Fibroblast of lung (primary cell): ENCODE measurements at regions not wholly inside any gene's neighbourhood (a gene's known extent, or its start where the extent isn't known, plus 50 kb on each side); places are given as distances from the start of the nearest gene placed in this dataset.
"Not testable (repeated sequence)": the region's sequence is repeated elsewhere in the genome, so short reads cannot be mapped to it uniquely, and the experiment has no call there.

Experiments used
- CTCF ChIP-seq, 2 donors: IDR thresholded peaks in 1 of 2; conservative IDR thresholded peaks in 1 of 2; 1 replicate in 1 of 2; 2 replicates in 1 of 2; pipeline ENCODE4 v1.5.1; 2011 to 2012; ENCODE audit warnings: low read length in 2 of 2, control low read depth in 1 of 2, inconsistent platforms in 1 of 2, low read depth in 1 of 2, mild to moderate bottlenecking in 1 of 2
- EZH2 ChIP-seq: IDR thresholded peaks from 2 replicates; pipeline ENCODE4 v1.5.1; 2012; ENCODE audit warnings: low read length, control low read depth, mild to moderate bottlenecking; ENCODE audit errors: missing control alignments

- TF ChIP-seq CTCF (conservative IDR thresholded peaks at IDR 0.05 in 1 of 2, IDR thresholded peaks at IDR 0.05 in 1 of 2; ENCODE audit: low read depth in 1 of 2, low read length in 2 of 2); EZH2: not testable (repeated sequence)
These were observed 116.7 kb upstream of the ZNF469 start for GRCh38 chr16:88266036-88266435.
